Panc1 (cell line): ENCODE measurements at regions not wholly inside any gene's neighbourhood (a gene's known extent, or its start where the extent isn't known, plus 50 kb on each side); places are given as distances from the start of the nearest gene placed in this dataset.

Experiments used
- ATAC-seq: fragments of 200-7000 bp; cut with Tn5 transposase; 2 replicates; pipeline ENCODE4 v1.9.1; 2020; ENCODE audit warnings: mild to moderate bottlenecking, moderate library complexity
- BruUV-seq: library from RNA; stranded (reverse); fragments of 400-500 nt; replicated peaks from 2 replicates; lab custom pipeline; 2021; lab: Mats Ljungman, UMichigan
- CTCF ChIA-PET: fragments of 300-600 bp; sonication (Branson Sonifier 250); formaldehyde crosslinking; loops from one replicate; lab custom pipeline; 2022; ENCODE audit warnings: antibody characterized with exemption; lab: Charles Lee
- POLR2A ChIA-PET: fragments of 300-600 bp; sonication (Branson Sonifier 250); formaldehyde crosslinking; loops from one replicate; lab custom pipeline; 2022; ENCODE audit warnings: antibody characterized with exemption; lab: Charles Lee
- DNase-seq: peaks from one replicate; pipeline ENCODE4 v3.0.0-alpha.2; 2010; ENCODE audit warnings: low read depth, low spot score
- H3K27ac ChIP-seq: 2 replicates; pipeline ENCODE4 v1.5.1; 2011; ENCODE audit warnings: mild to moderate bottlenecking, low read length, inconsistent platforms
- H3K27me3 ChIP-seq: fragments of 200-500 bp; sonication (Bioruptor generic); 2 replicates; pipeline ENCODE4 v1.6.0; 2014; ENCODE audit warnings: low read length, inconsistent platforms; ENCODE audit not compliant: control insufficient read depth, insufficient read depth
- H3K36me3 ChIP-seq: fragments of 200-500 bp; sonication (Bioruptor generic); 2 replicates; pipeline ENCODE4 v1.5.1; 2014; ENCODE audit warnings: inconsistent platforms, mild to moderate bottlenecking, low read length, moderate library complexity; ENCODE audit not compliant: control insufficient read depth, insufficient read depth
- H3K4me1 ChIP-seq: 2 replicates; pipeline ENCODE4 v1.5.1; 2011; ENCODE audit warnings: inconsistent platforms, mild to moderate bottlenecking, low read length, moderate library complexity; ENCODE audit not compliant: control insufficient read depth, insufficient read depth
- H3K4me3 ChIP-seq, 2 experiments: 2 replicates each; pipeline ENCODE4 v1.5.1; 2011 to 2012; ENCODE audit warnings: low read depth in 2 of 2, low read length in 2 of 2, mild to moderate bottlenecking in 2 of 2, inconsistent platforms in 1 of 2, moderate library complexity in 1 of 2
- H3K9me3 ChIP-seq: fragments of 200-500 bp; sonication (Bioruptor generic); 2 replicates; pipeline ENCODE4 v1.5.1; 2014; ENCODE audit warnings: low read depth, mild to moderate bottlenecking, inconsistent platforms, low read length, moderate library complexity; ENCODE audit not compliant: control insufficient read depth, insufficient read depth
- POLR2AphosphoS5 ChIP-seq: IDR thresholded peaks from 2 replicates; pipeline ENCODE4 v1.6.1; 2012; ENCODE audit warnings: mild to moderate bottlenecking, low read depth, low read length, moderate library complexity
- SIN3A ChIP-seq: IDR thresholded peaks from 2 replicates; pipeline ENCODE4 v1.6.1; 2012; ENCODE audit warnings: low read depth, mild to moderate bottlenecking, low read length, moderate library complexity, borderline replicate concordance; ENCODE audit not compliant: insufficient read depth
- TCF7L2 ChIP-seq: IDR thresholded peaks from 2 replicates; pipeline ENCODE4 v1.6.1; 2011; ENCODE audit warnings: mild to moderate bottlenecking, low read depth, low read length, inconsistent platforms
- in situ Hi-C: cut with HindIII; loops from 2 replicates; pipeline ENCODE4 v1.10.0; 2016; ENCODE audit warnings: low sequenced_read_pairs, low pct_unique_long_range_greater_than_20kb
- intact Hi-C: fragments of 100-400 bp; cut with micrococcal nuclease; formaldehyde crosslinking; loops from one replicate; pipeline ENCODE4 v1.10.0; 2022; ENCODE audit not compliant: unreplicated experiment
- TF ChIP-seq, protein P1 (sequence below), 2 experiments: IDR thresholded peaks; 2 replicates each; pipeline ENCODE4 v1.6.1; 2011 to 2012; ENCODE audit warnings: low read depth in 2 of 2, control low read depth in 1 of 2, low read length in 1 of 2, mild to moderate bottlenecking in 1 of 2, moderate library complexity in 1 of 2; ENCODE audit not compliant: insufficient read depth in 1 of 2
- TF ChIP-seq, protein P2 (sequence below): fragments of 450-650 bp; IDR thresholded peaks from 2 replicates; pipeline ENCODE4 v1.5.1; 2017; ENCODE audit warnings: mild to moderate bottlenecking

DNA sequence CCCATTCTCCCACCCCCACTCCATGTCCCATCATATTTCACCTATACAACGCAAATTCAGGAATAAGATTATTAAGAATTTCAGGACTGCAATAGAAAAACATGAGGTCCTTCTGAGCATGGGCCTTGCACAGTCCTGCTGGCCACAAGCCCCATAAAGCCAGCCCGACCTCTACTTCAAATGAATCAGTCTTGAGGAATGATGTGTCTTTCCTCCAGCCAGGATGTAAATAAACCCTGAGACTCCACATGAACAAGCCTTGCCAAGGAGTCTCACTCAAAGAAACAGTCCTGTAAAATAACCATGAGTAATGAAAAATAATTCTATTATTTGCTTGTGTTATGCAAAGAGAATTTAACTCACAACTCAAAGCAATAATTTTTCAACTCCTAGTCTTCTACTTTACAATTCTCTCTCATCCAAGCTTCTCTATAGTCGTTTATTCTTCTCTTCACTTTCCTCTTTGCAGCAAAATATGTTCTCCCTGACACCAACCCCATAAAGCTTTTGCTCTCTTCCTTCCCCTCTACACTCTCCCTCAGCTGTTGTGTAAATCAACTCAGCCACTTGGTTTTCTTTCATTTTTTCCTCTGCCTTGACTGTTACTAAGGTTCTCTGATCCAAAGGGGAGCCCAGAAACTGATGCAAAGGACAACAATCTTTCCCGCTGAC lies 140.1 kb upstream of the MOCS2 start:
- Histone ChIP-seq H3K4me3 (no peak overlapping the region), H3K9me3 (no peaks in the 10 kb centered on the region), H3K27ac (no peak overlapping the region), H3K36me3 (no peaks in the 10 kb centered on the region), H3K4me1 (no peaks in the 10 kb centered on the region; the same call in 1 of the 2 replicates), H3K27me3 (peaks cover 2% of the 10 kb centered on the region; the same call in 1 of the 2 replicates)
- TF ChIP-seq TCF7L2: no peak
- DNase-seq (peak; percentile 20), ATAC-seq (no peak)
- in situ Hi-C loops (no loop called here), intact Hi-C loops (no loop called here)
- ChIA-PET CTCF (no interaction called here), POLR2A (no interaction called here)
- no TSS peak for BruUV-seq

- BruUV-seq: no TSS peak
- Histone ChIP-seq H3K9me3 (no peaks in the 10 kb centered on the region), H3K27ac (no peak overlapping the region), H3K36me3 (no peaks in the 10 kb centered on the region), H3K4me3 (no peak overlapping the region), H3K4me1 (no peaks in the 10 kb centered on the region; the same call in 1 of the 2 replicates), H3K27me3 (peaks cover 2% of the 10 kb centered on the region)
- ATAC-seq (no peak), DNase-seq (no peak)
- ChIA-PET POLR2A (no interaction called here), CTCF (no interaction called here)
- TF ChIP-seq SIN3A (no peak), POLR2AphosphoS5 (no peak), TCF7L2 (no peak)
- TF ChIP-seq, protein P1, sequence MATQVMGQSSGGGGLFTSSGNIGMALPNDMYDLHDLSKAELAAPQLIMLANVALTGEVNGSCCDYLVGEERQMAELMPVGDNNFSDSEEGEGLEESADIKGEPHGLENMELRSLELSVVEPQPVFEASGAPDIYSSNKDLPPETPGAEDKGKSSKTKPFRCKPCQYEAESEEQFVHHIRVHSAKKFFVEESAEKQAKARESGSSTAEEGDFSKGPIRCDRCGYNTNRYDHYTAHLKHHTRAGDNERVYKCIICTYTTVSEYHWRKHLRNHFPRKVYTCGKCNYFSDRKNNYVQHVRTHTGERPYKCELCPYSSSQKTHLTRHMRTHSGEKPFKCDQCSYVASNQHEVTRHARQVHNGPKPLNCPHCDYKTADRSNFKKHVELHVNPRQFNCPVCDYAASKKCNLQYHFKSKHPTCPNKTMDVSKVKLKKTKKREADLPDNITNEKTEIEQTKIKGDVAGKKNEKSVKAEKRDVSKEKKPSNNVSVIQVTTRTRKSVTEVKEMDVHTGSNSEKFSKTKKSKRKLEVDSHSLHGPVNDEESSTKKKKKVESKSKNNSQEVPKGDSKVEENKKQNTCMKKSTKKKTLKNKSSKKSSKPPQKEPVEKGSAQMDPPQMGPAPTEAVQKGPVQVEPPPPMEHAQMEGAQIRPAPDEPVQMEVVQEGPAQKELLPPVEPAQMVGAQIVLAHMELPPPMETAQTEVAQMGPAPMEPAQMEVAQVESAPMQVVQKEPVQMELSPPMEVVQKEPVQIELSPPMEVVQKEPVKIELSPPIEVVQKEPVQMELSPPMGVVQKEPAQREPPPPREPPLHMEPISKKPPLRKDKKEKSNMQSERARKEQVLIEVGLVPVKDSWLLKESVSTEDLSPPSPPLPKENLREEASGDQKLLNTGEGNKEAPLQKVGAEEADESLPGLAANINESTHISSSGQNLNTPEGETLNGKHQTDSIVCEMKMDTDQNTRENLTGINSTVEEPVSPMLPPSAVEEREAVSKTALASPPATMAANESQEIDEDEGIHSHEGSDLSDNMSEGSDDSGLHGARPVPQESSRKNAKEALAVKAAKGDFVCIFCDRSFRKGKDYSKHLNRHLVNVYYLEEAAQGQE (IDR thresholded peaks at IDR 0.05; ENCODE audit: insufficient read depth in 1 of 2, low read depth in 2 of 2, low read length in 1 of 2): no peak
- in situ Hi-C loops: no loop called here
- intact Hi-C loops: no loop called here
These were observed 140.6 kb upstream of the MOCS2 start for GRCh38 chr5:53250201-53250550.

GRCh38 chr5:53253421-53253871 lies 143.9 kb upstream of the MOCS2 start:
- ATAC-seq (no peak), DNase-seq (no peak)
- no TSS peak for BruUV-seq

More at GRCh38 chr5:53253421-53253871, 143.9 kb upstream of the MOCS2 start:
- no peak overlapping the region for H3K27ac ChIP-seq
- no peaks in the 10 kb centered on the region for H3K36me3 ChIP-seq
- intact Hi-C loops: no loop called here
- TF ChIP-seq, protein P2, sequence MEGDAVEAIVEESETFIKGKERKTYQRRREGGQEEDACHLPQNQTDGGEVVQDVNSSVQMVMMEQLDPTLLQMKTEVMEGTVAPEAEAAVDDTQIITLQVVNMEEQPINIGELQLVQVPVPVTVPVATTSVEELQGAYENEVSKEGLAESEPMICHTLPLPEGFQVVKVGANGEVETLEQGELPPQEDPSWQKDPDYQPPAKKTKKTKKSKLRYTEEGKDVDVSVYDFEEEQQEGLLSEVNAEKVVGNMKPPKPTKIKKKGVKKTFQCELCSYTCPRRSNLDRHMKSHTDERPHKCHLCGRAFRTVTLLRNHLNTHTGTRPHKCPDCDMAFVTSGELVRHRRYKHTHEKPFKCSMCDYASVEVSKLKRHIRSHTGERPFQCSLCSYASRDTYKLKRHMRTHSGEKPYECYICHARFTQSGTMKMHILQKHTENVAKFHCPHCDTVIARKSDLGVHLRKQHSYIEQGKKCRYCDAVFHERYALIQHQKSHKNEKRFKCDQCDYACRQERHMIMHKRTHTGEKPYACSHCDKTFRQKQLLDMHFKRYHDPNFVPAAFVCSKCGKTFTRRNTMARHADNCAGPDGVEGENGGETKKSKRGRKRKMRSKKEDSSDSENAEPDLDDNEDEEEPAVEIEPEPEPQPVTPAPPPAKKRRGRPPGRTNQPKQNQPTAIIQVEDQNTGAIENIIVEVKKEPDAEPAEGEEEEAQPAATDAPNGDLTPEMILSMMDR: no peak
- no peak for TF ChIP-seq TCF7L2
- no peak for TF ChIP-seq POLR2AphosphoS5
- TF ChIP-seq SIN3A: no peak
- TF ChIP-seq, protein P1 (IDR thresholded peaks at IDR 0.05; ENCODE audit: insufficient read depth in 1 of 2, low read depth in 2 of 2, low read length in 1 of 2): no peak
- no peaks in the 10 kb centered on the region for H3K9me3 ChIP-seq
- POLR2A ChIA-PET: no interaction called here
- H3K4me3 ChIP-seq: no peak overlapping the region
- H3K27me3 ChIP-seq: no peaks in the 10 kb centered on the region; the same call in 1 of the 2 replicates
- in situ Hi-C loops: no loop called here
- CTCF ChIA-PET: no interaction called here
- H3K4me1 ChIP-seq: no peaks in the 10 kb centered on the region; the same call in 1 of the 2 replicates
